HG02798 (cell line): ENCODE measurements at regions not wholly inside any gene's neighbourhood (a gene's known extent, or its start where the extent isn't known, plus 50 kb on each side); places are given as distances from the start of the nearest gene placed in this dataset.

Source experiments
- ATAC-seq: cut with Tn5 transposase; IDR thresholded peaks from one replicate; pipeline ENCODE4 v1.9.1; 2021; ENCODE audit warnings: mild to moderate bottlenecking; ENCODE audit not compliant: unreplicated experiment, poor library complexity

GRCh38 chr7:155360495-155361345 is 63.0 kb downstream of the INSIG1 start:
- ATAC-seq: no peak

- no peak for ATAC-seq
Measured at GRCh38 chr7:155361346-155361680, 63.6 kb downstream of the INSIG1 start.

- ATAC-seq: no peak
Measured at GRCh38 chr7:155361947-155362346, 64.3 kb downstream of the INSIG1 start.

- ATAC-seq: no peak
Measured at GRCh38 chr7:155362380-155363145, 64.9 kb downstream of the INSIG1 start.

- ATAC-seq: no peak
Measured at GRCh38 chr7:155363146-155363539, 65.5 kb downstream of the INSIG1 start.

- ATAC-seq: no peak
Measured at GRCh38 chr7:155363852-155364600, 66.3 kb downstream of the INSIG1 start.

GRCh38 chr7:155365146-155365874 is 67.6 kb downstream of the INSIG1 start:
- ATAC-seq: no peak

GRCh38 chr7:155368894-155369600 is 71.4 kb downstream of the INSIG1 start:
- ATAC-seq: no peak

GRCh38 chr7:155369766-155370165 is 72.1 kb downstream of the INSIG1 start:
- no peak for ATAC-seq

- no peak for ATAC-seq
Measured at GRCh38 chr7:155371331-155371883, 73.7 kb downstream of the INSIG1 start.

- peak; percentile 38 for ATAC-seq
Measured at GRCh38 chr7:155371884-155372781, 74.5 kb downstream of the INSIG1 start.

- no peak for ATAC-seq
Measured at GRCh38 chr7:155372782-155373358, 75.2 kb downstream of the INSIG1 start.

- ATAC-seq: no peak
Measured at GRCh38 chr7:155373359-155374273, 75.9 kb downstream of the INSIG1 start.

GRCh38 chr7:155374276-155375252 is 76.9 kb downstream of the INSIG1 start:
- ATAC-seq: no peak

GRCh38 chr7:155375337-155376277 is 77.9 kb downstream of the INSIG1 start:
- ATAC-seq: no peak
